ENCODE measurements at regions not wholly inside any gene's neighbourhood (a gene's known extent, or its start where the extent isn't known, plus 50 kb on each side); places are given as distances from the start of the nearest gene placed in this dataset.

GRCh38 chr10:34875061-34875460 lies 60.0 kb upstream of the PARD3 start:
- H3K4me1 ChIP-seq: no peaks in the 10 kb centered on the region
- Mint-ChIP-seq H3K36me3 (no peaks in the 10 kb centered on the region), H3K4me3 (no peak overlapping the region), H3K4me1 (no peaks in the 10 kb centered on the region), H3K27me3 (ENCODE audit: insufficient read depth, low read depth) (peaks cover 5% of the 10 kb centered on the region), H3K9me3 (no peaks in the 10 kb centered on the region), H3K27ac (no peak overlapping the region)
- H4K20me1 ChIP-seq (ENCODE audit: low read depth): no peaks in the 10 kb centered on the region
- TF ChIP-seq EZH2phosphoT487 (IDR thresholded peaks at IDR 0.05): no peak
- TF ChIP-seq EZH2 (IDR thresholded peaks at IDR 0.05): no peak
- no peak for TF ChIP-seq CTCF (IDR thresholded peaks at IDR 0.05)
- no peaks in the 10 kb centered on the region for H3K9me3 ChIP-seq (ENCODE audit: low read depth)
- H3K4me2 ChIP-seq: no peak overlapping the region
- DNase-seq (ENCODE audit: low spot score): no peak
- no peak overlapping the region for H2AFZ ChIP-seq (replicated peaks)
- no peak overlapping the region for H3K9ac ChIP-seq
- no peak overlapping the region for H3K27ac ChIP-seq
- H3K79me2 ChIP-seq (ENCODE audit: low read depth): no peaks in the 10 kb centered on the region
- no peaks in the 10 kb centered on the region for H3F3A ChIP-seq (ENCODE audit: low read depth)
- H3K27me3 ChIP-seq: no peaks in the 10 kb centered on the region
- H3K36me3 ChIP-seq: no peaks in the 10 kb centered on the region
- no peak overlapping the region for H3K4me3 ChIP-seq

- DNase-seq (ENCODE audit: low spot score): no peak
- no peaks in the 10 kb centered on the region for H3K36me3 Mint-ChIP-seq
- Histone ChIP-seq H3K4me3 (no peak overlapping the region), H3K79me2 (ENCODE audit: low read depth) (no peaks in the 10 kb centered on the region), H3K4me2 (no peak overlapping the region), H3K27ac (no peak overlapping the region), H2AFZ (replicated peaks) (no peak overlapping the region), H3K9me3 (ENCODE audit: low read depth) (no peaks in the 10 kb centered on the region), H3K9ac (no peak overlapping the region), H3K27me3 (no peaks in the 10 kb centered on the region), H3K36me3 (no peaks in the 10 kb centered on the region), H3F3A (ENCODE audit: low read depth) (no peaks in the 10 kb centered on the region), H4K20me1 (ENCODE audit: low read depth) (no peaks in the 10 kb centered on the region), H3K4me1 (no peaks in the 10 kb centered on the region)
- H3K27me3 Mint-ChIP-seq (ENCODE audit: insufficient read depth, low read depth): peaks cover 8% of the 10 kb centered on the region
- H3K9me3 Mint-ChIP-seq: no peaks in the 10 kb centered on the region
- H3K4me3 Mint-ChIP-seq: no peak overlapping the region
- H3K4me1 Mint-ChIP-seq: no peaks in the 10 kb centered on the region
- no peak for TF ChIP-seq EZH2phosphoT487 (IDR thresholded peaks at IDR 0.05)
- TF ChIP-seq EZH2 (IDR thresholded peaks at IDR 0.05): no peak
- no peak for TF ChIP-seq CTCF (IDR thresholded peaks at IDR 0.05)
- H3K27ac Mint-ChIP-seq: no peak overlapping the region
These were observed 57.7 kb upstream of the PARD3 start for GRCh38 chr10:34872820-34873219.

GRCh38 chr10:34869135-34869836 lies 54.2 kb upstream of the PARD3 start:
- H3K4me3 ChIP-seq: no peak overlapping the region
- no peaks in the 10 kb centered on the region for H3K27me3 ChIP-seq
- no peak overlapping the region for H3K27ac Mint-ChIP-seq
- no peaks in the 10 kb centered on the region for H4K20me1 ChIP-seq (ENCODE audit: low read depth)
- H3K4me3 Mint-ChIP-seq: no peak overlapping the region
- TF ChIP-seq EZH2 (IDR thresholded peaks at IDR 0.05): no peak
- no peak for TF ChIP-seq EZH2phosphoT487 (IDR thresholded peaks at IDR 0.05)
- TF ChIP-seq CTCF (IDR thresholded peaks at IDR 0.05): no peak
- H3F3A ChIP-seq (ENCODE audit: low read depth): no peaks in the 10 kb centered on the region
- no peaks in the 10 kb centered on the region for H3K4me1 ChIP-seq
- H3K36me3 ChIP-seq: no peaks in the 10 kb centered on the region
- no peak overlapping the region for H3K9ac ChIP-seq
- H3K79me2 ChIP-seq (ENCODE audit: low read depth): no peaks in the 10 kb centered on the region
- H3K9me3 ChIP-seq (ENCODE audit: low read depth): no peaks in the 10 kb centered on the region
- no peak overlapping the region for H2AFZ ChIP-seq (replicated peaks)
- no peaks in the 10 kb centered on the region for H3K36me3 Mint-ChIP-seq
- peaks cover 10% of the 10 kb centered on the region for H3K4me1 Mint-ChIP-seq
- peaks cover 11% of the 10 kb centered on the region for H3K27me3 Mint-ChIP-seq (ENCODE audit: insufficient read depth, low read depth)
- no peak overlapping the region for H3K27ac ChIP-seq
- no peaks in the 10 kb centered on the region for H3K9me3 Mint-ChIP-seq
- DNase-seq (ENCODE audit: low spot score): no peak
- no peak overlapping the region for H3K4me2 ChIP-seq

All from neural progenitor cell (in vitro differentiated cells).